HFF-Myc (cell line): ENCODE measurements at regions not wholly inside any gene's neighbourhood (a gene's known extent, or its start where the extent isn't known, plus 50 kb on each side); places are given as distances from the start of the nearest gene placed in this dataset.

Source experiments
- DNase-seq: peaks from one replicate; pipeline ENCODE4 v3.0.0-alpha.2; 2011; ENCODE audit warnings: low read depth; ENCODE audit errors: extremely low read depth
- H3K4me3 ChIP-seq: replicated peaks from 2 replicates; pipeline ENCODE4 v1.5.1; 2011; ENCODE audit warnings: low read depth, mild to moderate bottlenecking, control low read depth, low read length
- CTCF ChIP-seq: IDR thresholded peaks from 2 replicates; pipeline ENCODE4 v1.5.1; 2012; ENCODE audit warnings: mild to moderate bottlenecking, low read depth, low read length, control low read depth; ENCODE audit errors: missing control alignments

DNA sequence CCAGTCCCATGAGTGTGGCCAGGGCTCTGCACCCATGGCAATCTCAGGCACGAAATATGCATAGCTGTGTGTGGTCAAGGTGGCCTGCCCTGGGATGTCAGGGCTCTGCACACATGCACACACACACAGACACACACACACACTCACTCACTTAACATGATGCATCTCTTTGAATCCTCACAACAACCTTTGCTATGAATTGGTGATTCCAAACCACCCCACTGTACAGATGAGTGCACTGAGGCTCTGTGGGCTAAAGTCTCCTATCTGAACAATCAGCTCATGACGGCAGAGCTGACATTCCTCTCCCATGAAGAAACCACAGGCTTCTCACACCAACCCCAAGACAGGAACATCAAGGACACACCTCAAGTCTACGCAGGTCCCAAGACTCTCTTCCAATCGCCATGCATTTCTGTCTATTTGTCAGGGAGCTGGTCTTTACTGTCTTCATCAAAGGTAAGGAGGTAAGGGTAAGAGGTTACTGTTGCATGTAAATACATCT, 131.6 kb downstream of the ETS2 start:
- H3K4me3 ChIP-seq: no peak overlapping the region
- DNase-seq: no peak
- TF ChIP-seq CTCF: no peak

DNA sequence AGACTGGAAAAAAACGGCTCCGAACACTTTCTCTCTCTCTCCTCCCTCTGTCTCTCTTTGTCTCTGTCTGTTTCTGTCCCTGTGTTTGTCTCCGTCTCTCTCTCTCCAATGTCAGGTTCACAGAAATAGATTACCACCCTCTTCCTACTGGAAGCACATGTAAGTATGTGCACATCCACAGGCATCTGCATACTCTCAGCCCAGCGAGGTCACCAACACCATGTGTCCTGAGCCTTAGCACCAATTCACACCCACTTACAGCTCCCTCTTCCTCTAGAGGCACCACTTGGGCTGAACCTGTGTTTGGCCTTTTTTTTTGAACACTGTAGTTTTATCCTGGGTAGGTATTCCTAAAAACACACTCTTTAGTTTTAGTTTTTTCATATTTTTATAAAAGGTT, 130.5 kb downstream of the ETS2 start:
- no peak for TF ChIP-seq CTCF
- DNase-seq: no peak
- H3K4me3 ChIP-seq: no peak overlapping the region

- DNase-seq: no peak
- H3K4me3 ChIP-seq: no peak overlapping the region
- no peak for TF ChIP-seq CTCF
Observed at GRCh38 chr21:38933731-38934130, 128.0 kb downstream of the ETS2 start.

GRCh38 chr21:38931291-38931690, 125.6 kb downstream of the ETS2 start:
- no peak for DNase-seq
- no peak overlapping the region for H3K4me3 ChIP-seq
- no peak for TF ChIP-seq CTCF

DNA sequence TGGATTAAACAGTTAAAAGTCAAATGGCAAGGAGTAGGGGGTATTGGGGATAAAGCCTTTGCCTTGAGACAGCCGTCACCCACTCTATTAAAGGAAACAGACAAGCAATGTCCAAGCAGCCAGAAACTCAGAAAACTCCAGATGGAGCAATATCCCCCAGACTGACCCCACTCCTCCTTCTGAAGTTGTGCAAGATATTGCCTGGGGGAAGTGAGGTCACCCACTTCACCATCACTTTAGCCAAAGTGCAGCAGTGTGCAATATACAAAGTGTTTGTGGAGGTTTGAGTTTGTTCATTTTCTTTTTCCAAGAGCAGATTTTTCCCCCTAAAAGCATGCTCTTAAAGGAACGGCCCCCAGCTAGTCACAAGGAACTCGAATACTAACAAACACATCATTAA, 125.1 kb downstream of the ETS2 start:
- no peak for TF ChIP-seq CTCF
- H3K4me3 ChIP-seq: no peak overlapping the region
- DNase-seq: no peak

GRCh38 chr21:38930066-38930465, 124.3 kb downstream of the ETS2 start:
- no peak for DNase-seq
- no peak for TF ChIP-seq CTCF
- H3K4me3 ChIP-seq: no peak overlapping the region

- no peak overlapping the region for H3K4me3 ChIP-seq
- no peak for TF ChIP-seq CTCF
- no peak for DNase-seq
Observed at GRCh38 chr21:38929652-38930051, 123.9 kb downstream of the ETS2 start.
